ENCODE measurements at regions not wholly inside any gene's neighbourhood (a gene's known extent, or its start where the extent isn't known, plus 50 kb on each side); places are given as distances from the start of the nearest gene placed in this dataset.

- H3K4me3 ChIP-seq (replicated peaks in 1 of 3; ENCODE audit: insufficient read depth in 1 of 3, low read depth in 2 of 3, low read length in 3 of 3): no peak overlapping the region
- intact Hi-C loops (cut with micrococcal nuclease; ENCODE audit: unreplicated experiment): no loop called here
- no TSS peak for BruUV-seq (replicated peaks)
These were observed 318.3 kb upstream of the WWC1 start for GRCh38 chr5:167973126-167973525.

More at GRCh38 chr5:167973126-167973525, 318.3 kb upstream of the WWC1 start:
- H3K27me3 ChIP-seq (ENCODE audit: control insufficient read depth in 1 of 2, insufficient read depth in 2 of 2, low read length in 2 of 2): no peaks in the 10 kb centered on the region
- no peak for FAIRE-seq
- CTCF ChIA-PET (ENCODE audit: low intra/inter-chr PET ratio, low total read pairs): no interaction called here
- no peak overlapping the region for H2AFZ ChIP-seq (ENCODE audit: low read length)
- in situ Hi-C loops (cut with HindIII; ENCODE audit: extremely low pct_ligation_motif_present, low pct_unique_long_range_greater_than_20kb): no loop called here
- no peaks in the 10 kb centered on the region for H3K36me3 ChIP-seq (replicated peaks in 1 of 2; ENCODE audit: control insufficient read depth in 1 of 2, insufficient read depth in 2 of 2, low read length in 2 of 2)
- POLR2A ChIA-PET: no interaction called here
- no peaks in the 10 kb centered on the region for H3K9me3 ChIP-seq (ENCODE audit: low read length)
- no peak overlapping the region for H3K4me2 ChIP-seq (ENCODE audit: low read depth, low read length)
- no peak overlapping the region for H3K9ac ChIP-seq (ENCODE audit: insufficient read depth, low read depth, low read length)
- H4K20me1 ChIP-seq (ENCODE audit: insufficient read depth, low read length): no peaks in the 10 kb centered on the region
- 18% methylated on average over 4 of the region's 4 CpGs for WGBS (ENCODE audit: low lambda C conversion rate)
- no peak overlapping the region for H3K27ac ChIP-seq (ENCODE audit: extremely low read length, insufficient read depth, low read length)
- TF ChIP-seq ZNF451 (CRISPR knock-in tag; IDR thresholded peaks at IDR 0.05) (no peak), CBFB (CRISPR knock-in tag; IDR thresholded peaks at IDR 0.05) (no peak), ZBTB10 (CRISPR knock-in tag; IDR thresholded peaks at IDR 0.05; ENCODE audit: borderline replicate concordance) (no peak), SIX1 (CRISPR knock-in tag; IDR thresholded peaks at IDR 0.05; ENCODE audit: borderline replicate concordance) (no peak), ZNF652 (CRISPR knock-in tag; IDR thresholded peaks at IDR 0.05; ENCODE audit: borderline replicate concordance, low read depth) (no peak), ZBTB26 (CRISPR knock-in tag; IDR thresholded peaks at IDR 0.05; ENCODE audit: borderline replicate concordance) (no peak), KDM5B (CRISPR knock-in tag; IDR thresholded peaks at IDR 0.05; ENCODE audit: borderline replicate concordance) (no peak), ZBED4 (CRISPR knock-in tag; IDR thresholded peaks at IDR 0.05; ENCODE audit: borderline replicate concordance) (no peak), SNAPC5 (CRISPR knock-in tag; IDR thresholded peaks at IDR 0.05; ENCODE audit: borderline replicate concordance) (no peak), ZNF788 (CRISPR knock-in tag; IDR thresholded peaks at IDR 0.05; ENCODE audit: borderline replicate concordance) (no peak), ZNF207 (IDR thresholded peaks at IDR 0.05; ENCODE audit: borderline replicate concordance) (no peak), MAFF (IDR thresholded peaks at IDR 0.05; ENCODE audit: low read depth, low read length) (peak; percentile 56; the same call in 1 of the 2 replicates), ZNF720 (CRISPR knock-in tag; IDR thresholded peaks at IDR 0.05) (no peak), MAFK (conservative IDR thresholded peaks at IDR 0.05 in 1 of 2, IDR thresholded peaks at IDR 0.05 in 1 of 2; ENCODE audit: low read length in 2 of 2) (peak in 1 of 2 experiments; percentile 67; a peak in 2 of 4 replicates), ZNF138 (CRISPR knock-in tag; IDR thresholded peaks at IDR 0.05; ENCODE audit: low read depth) (no peak), DPF2 (CRISPR knock-in tag; IDR thresholded peaks at IDR 0.05; ENCODE audit: borderline replicate concordance, low read depth) (no peak), ZNF12 (CRISPR knock-in tag; IDR thresholded peaks at IDR 0.05) (no peak)
- H3K79me2 ChIP-seq (ENCODE audit: insufficient read depth, low read length): no peaks in the 10 kb centered on the region
- no peak for DNase-seq (ENCODE audit: low spot score)
- H3K4me1 ChIP-seq (ENCODE audit: insufficient read depth, low read length): no peaks in the 10 kb centered on the region
- no peak for ATAC-seq
